ENCODE measurements at regions not wholly inside any gene's neighbourhood (a gene's known extent, or its start where the extent isn't known, plus 50 kb on each side); places are given as distances from the start of the nearest gene placed in this dataset.

DNA sequence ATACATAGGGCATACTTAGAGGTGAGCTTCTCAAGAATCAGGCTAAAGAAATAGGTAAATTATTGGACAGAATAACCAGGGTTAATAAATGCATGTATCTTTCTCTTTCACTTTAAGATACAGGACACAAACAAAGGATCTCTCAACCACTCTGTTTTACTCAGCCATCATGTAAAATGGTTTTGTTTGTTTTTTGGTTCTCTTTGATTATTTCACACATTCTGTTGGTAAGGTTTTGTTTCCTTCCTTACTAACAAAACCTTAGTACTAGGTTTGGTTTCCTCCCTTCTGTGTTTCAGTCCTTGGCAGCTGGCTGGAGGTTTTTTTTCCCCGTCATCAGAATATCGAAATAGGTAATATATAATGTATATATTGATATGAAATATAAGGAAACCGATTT is 1506.8 kb upstream of the TMEFF2 start:
- no peaks in the 10 kb centered on the region for H3K79me2 ChIP-seq (ENCODE audit: control insufficient read depth in 1 of 2, insufficient read depth in 2 of 2, low read length in 2 of 2)
- H3K27me3 ChIP-seq (replicated peaks in 1 of 4; ENCODE audit: control insufficient read depth in 3 of 4, extremely low read depth in 1 of 4, insufficient read depth in 3 of 4, low read length in 3 of 4) = no peaks in the 10 kb centered on the region
- ChIA-PET CTCF (ENCODE audit: partially characterized antibody) (no interaction called here), POLR2A (ENCODE audit: partially characterized antibody) (no interaction called here)
- DNase-seq (ENCODE audit: low read depth in 1 of 2, low spot score in 2 of 2) = no peak
- H4K8ac ChIP-seq (ENCODE audit: extremely low read depth, insufficient read depth, low read length) = no peak overlapping the region
- H3K9ac ChIP-seq (replicated peaks in 1 of 4; ENCODE audit: extremely low read depth in 1 of 4, low read depth in 3 of 4, low read length in 3 of 4) = no peak overlapping the region
- H3K4me3 ChIP-seq (ENCODE audit: extremely low read depth in 1 of 4, insufficient read depth in 2 of 4, low read depth in 3 of 4, low read length in 4 of 4) = no peak overlapping the region
- no peak overlapping the region for H2BK15ac ChIP-seq (ENCODE audit: low read length)
- no peak overlapping the region for H2BK20ac ChIP-seq (ENCODE audit: low read length)
- H3K4me1 ChIP-seq (replicated peaks in 1 of 4; ENCODE audit: control insufficient read depth in 3 of 4, insufficient read depth in 4 of 4, low read length in 3 of 4) = no peaks in the 10 kb centered on the region
- no peaks in the 10 kb centered on the region for H3K36me3 ChIP-seq (ENCODE audit: control insufficient read depth in 2 of 4, insufficient read depth in 4 of 4, low read length in 3 of 4)
- H2BK5ac ChIP-seq (ENCODE audit: low read depth, low read length) = no peak overlapping the region
- no peak overlapping the region for H3K23ac ChIP-seq (ENCODE audit: insufficient read length)
- no peak overlapping the region for H3K4ac ChIP-seq (replicated peaks; ENCODE audit: insufficient read length, low read depth, low read length)
- H2AK5ac ChIP-seq (ENCODE audit: low read depth, low read length) = no peak overlapping the region
- H3K4me2 ChIP-seq (ENCODE audit: insufficient read depth in 1 of 2, low read depth in 2 of 2, low read length in 2 of 2) = no peak overlapping the region
- no peaks in the 10 kb centered on the region for H3K23me2 ChIP-seq (ENCODE audit: low read depth, low read length)
- no peak overlapping the region for H2BK12ac ChIP-seq (ENCODE audit: low read depth, low read length)
- TF ChIP-seq TAF1 (IDR thresholded peaks at IDR 0.05; ENCODE audit: low read depth, low read length) (no peak), ASH2L (IDR thresholded peaks at IDR 0.05; ENCODE audit: low read length) (no peak)
- 89% methylated on average over 3 of the region's 3 CpGs; no CpG with 5 or more reads in 1 of the 2 experiments for WGBS, 2 experiments (ENCODE audit: extremely low coverage in 1 of 2, insufficient coverage in 1 of 2, insufficient read length in 1 of 2, insufficient replicate concordance in 2 of 2, low coverage in 1 of 2, low lambda C conversion rate in 2 of 2, missing lambda C conversion rate in 1 of 2)
- H2AFZ ChIP-seq (ENCODE audit: low read length) = no peak overlapping the region
- H3K14ac ChIP-seq (ENCODE audit: insufficient read length) = no peak overlapping the region
- H4K91ac ChIP-seq (replicated peaks; ENCODE audit: insufficient read length, low read length) = no peak overlapping the region
- H2BK120ac ChIP-seq (replicated peaks; ENCODE audit: low read depth, low read length) = no peak overlapping the region
- no peaks in the 10 kb centered on the region for H4K20me1 ChIP-seq (replicated peaks in 1 of 2; ENCODE audit: control insufficient read depth in 1 of 2, insufficient read depth in 2 of 2, low read length in 2 of 2)
- no peak for FAIRE-seq
- no peak overlapping the region for H4K5ac ChIP-seq (ENCODE audit: insufficient read length, low read depth, low read length)
- H3K18ac ChIP-seq (ENCODE audit: extremely low read depth, low read length) = no peak overlapping the region
- no peak overlapping the region for H3K56ac ChIP-seq (replicated peaks; ENCODE audit: insufficient read length, low read depth, low read length)
- H3K27ac ChIP-seq (ENCODE audit: low read depth, low read length) = no peak overlapping the region
- no peaks in the 10 kb centered on the region for H3K79me1 ChIP-seq (ENCODE audit: low read depth, low read length)
- no peaks in the 10 kb centered on the region for H3K9me3 ChIP-seq (ENCODE audit: insufficient read depth in 2 of 2, low read depth in 1 of 2, low read length in 1 of 2)
